AG04450 (cell line): ENCODE measurements at regions not wholly inside any gene's neighbourhood (a gene's known extent, or its start where the extent isn't known, plus 50 kb on each side); places are given as distances from the start of the nearest gene placed in this dataset.

Experiments used
- CTCF ChIA-PET: fragments of 300-600, 350-600 bp; formaldehyde crosslinking; extraction: SDS; loops from one replicate; lab custom pipeline; 2022; ENCODE audit warnings: antibody characterized with exemption, inconsistent platforms; lab: Charles Lee
- POLR2A ChIA-PET: fragments of 350-600 bp; formaldehyde crosslinking; extraction: SDS; loops from one replicate; lab custom pipeline; 2021; ENCODE audit warnings: antibody characterized with exemption, inconsistent platforms; lab: Yijun Ruan, JAX
- DNase-seq: peaks from one replicate; pipeline ENCODE4 v3.0.0-alpha.2; 2011; ENCODE audit warnings: low read depth, low spot score
- H3K27ac ChIP-seq: one replicate; pipeline ENCODE4 v1.5.1; 2012; ENCODE audit warnings: low read depth, low read length, control low read depth
- H3K27me3 ChIP-seq: one replicate; pipeline ENCODE4 v1.6.0; 2012; ENCODE audit warnings: low read length; ENCODE audit not compliant: control insufficient read depth, insufficient read depth
- H3K4me3 ChIP-seq: 2 replicates; pipeline ENCODE4 v1.5.1; 2011; ENCODE audit warnings: mild to moderate bottlenecking, low read depth, low read length, control low read depth
- H3K9me3 ChIP-seq: 2 replicates; pipeline ENCODE4 v1.5.1; 2012; ENCODE audit warnings: low read length; ENCODE audit not compliant: control insufficient read depth, insufficient read depth
- TF ChIP-seq, protein P1 (sequence below): IDR thresholded peaks from 2 replicates; pipeline ENCODE4 v1.5.1; 2011; ENCODE audit warnings: low read depth, low read length, control low read depth, inconsistent platforms

- peaks cover 10% of the 10 kb centered on the region; the same call in 1 of the 2 replicates for H3K9me3 ChIP-seq
- no peaks in the 10 kb centered on the region for H3K27me3 ChIP-seq
- no peak overlapping the region for H3K4me3 ChIP-seq
- DNase-seq = no peak
- no peak overlapping the region for H3K27ac ChIP-seq
- TF ChIP-seq, protein P1, sequence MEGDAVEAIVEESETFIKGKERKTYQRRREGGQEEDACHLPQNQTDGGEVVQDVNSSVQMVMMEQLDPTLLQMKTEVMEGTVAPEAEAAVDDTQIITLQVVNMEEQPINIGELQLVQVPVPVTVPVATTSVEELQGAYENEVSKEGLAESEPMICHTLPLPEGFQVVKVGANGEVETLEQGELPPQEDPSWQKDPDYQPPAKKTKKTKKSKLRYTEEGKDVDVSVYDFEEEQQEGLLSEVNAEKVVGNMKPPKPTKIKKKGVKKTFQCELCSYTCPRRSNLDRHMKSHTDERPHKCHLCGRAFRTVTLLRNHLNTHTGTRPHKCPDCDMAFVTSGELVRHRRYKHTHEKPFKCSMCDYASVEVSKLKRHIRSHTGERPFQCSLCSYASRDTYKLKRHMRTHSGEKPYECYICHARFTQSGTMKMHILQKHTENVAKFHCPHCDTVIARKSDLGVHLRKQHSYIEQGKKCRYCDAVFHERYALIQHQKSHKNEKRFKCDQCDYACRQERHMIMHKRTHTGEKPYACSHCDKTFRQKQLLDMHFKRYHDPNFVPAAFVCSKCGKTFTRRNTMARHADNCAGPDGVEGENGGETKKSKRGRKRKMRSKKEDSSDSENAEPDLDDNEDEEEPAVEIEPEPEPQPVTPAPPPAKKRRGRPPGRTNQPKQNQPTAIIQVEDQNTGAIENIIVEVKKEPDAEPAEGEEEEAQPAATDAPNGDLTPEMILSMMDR = no peak
- CTCF ChIA-PET = no interaction called here
- POLR2A ChIA-PET = no interaction called here
Observed at GRCh38 chr21:38927776-38928175, 122.0 kb downstream of the ETS2 start.

DNA sequence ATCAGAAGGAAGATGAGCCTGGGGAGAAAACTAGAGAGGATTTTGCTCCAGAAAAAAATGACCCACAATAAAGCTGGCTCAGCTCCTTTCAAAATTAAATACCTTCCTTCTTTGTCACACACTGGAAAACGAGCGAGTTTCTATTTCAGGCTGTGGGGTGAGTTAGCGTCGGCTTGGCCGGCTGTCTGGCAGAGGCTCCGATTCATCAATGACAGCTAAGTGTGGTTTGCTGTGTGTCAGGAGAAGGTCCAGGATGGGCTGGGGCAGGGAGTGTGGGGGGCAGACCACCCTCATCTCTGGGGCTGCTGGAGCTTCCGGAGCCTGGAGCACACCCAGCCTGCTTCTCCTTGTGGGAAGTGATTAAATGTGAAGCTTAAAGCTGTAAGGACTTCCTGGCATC lies 120.2 kb downstream of the ETS2 start:
- POLR2A ChIA-PET = interaction anchor here (0.6 to 0.8 kb wide), 2 partner anchors 23 to 40 kb away, joined by 3 to 4 read pairs; no protein-coding TSS in a partner anchor
- peak; percentile 55 for DNase-seq
- Histone ChIP-seq H3K4me3 (peak overlapping the region; percentile 26), H3K27me3 (no peaks in the 10 kb centered on the region), H3K27ac (peak overlapping the region; percentile 58), H3K9me3 (peaks cover 10% of the 10 kb centered on the region; the same call in 1 of the 2 replicates)
- TF ChIP-seq, protein P1 = no peak
- CTCF ChIA-PET = interaction anchor here (0.6 to 1.4 kb wide), 3 partner anchors 30 to 212 kb away, joined by 3 to 4 read pairs (median 4); no protein-coding TSS in a partner anchor

DNA sequence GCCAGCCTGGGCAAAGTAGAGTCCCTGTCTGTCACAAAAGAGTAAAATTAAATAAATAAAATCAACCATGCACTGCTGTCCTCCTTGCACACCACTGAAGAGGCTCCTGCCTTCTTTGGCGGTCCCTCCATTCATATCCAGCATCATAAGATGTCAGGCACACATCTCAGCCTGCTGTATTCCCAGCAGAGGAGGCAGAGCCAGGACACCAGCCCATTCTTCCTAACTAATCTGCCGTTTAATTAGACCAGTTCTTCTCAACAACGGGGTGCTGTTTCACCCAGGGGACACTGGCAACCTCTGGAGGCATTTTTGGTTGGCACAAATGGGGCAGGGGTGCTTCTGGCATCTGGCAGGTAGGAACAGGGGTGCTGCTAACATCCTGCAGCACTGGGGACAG lies 119.7 kb downstream of the ETS2 start:
- peak overlapping the region; percentile 25 for H3K27ac ChIP-seq
- no peak for DNase-seq
- ChIA-PET CTCF (interaction anchor here (1.0 to 1.4 kb wide), 2 partner anchors 118 to 212 kb away, joined by 3 to 4 read pairs; no protein-coding TSS in a partner anchor), POLR2A (interaction anchor here (0.6 to 0.8 kb wide), 2 partner anchors 23 to 41 kb away, joined by 3 to 4 read pairs; no protein-coding TSS in a partner anchor)
- TF ChIP-seq, protein P1 = no peak
- H3K27me3 ChIP-seq = no peaks in the 10 kb centered on the region
- peaks cover 10% of the 10 kb centered on the region; the same call in 1 of the 2 replicates for H3K9me3 ChIP-seq
- H3K4me3 ChIP-seq = 0 out of 2 replicates have a peak overlapping the region, but pooled peaks have one; percentile 8

DNA sequence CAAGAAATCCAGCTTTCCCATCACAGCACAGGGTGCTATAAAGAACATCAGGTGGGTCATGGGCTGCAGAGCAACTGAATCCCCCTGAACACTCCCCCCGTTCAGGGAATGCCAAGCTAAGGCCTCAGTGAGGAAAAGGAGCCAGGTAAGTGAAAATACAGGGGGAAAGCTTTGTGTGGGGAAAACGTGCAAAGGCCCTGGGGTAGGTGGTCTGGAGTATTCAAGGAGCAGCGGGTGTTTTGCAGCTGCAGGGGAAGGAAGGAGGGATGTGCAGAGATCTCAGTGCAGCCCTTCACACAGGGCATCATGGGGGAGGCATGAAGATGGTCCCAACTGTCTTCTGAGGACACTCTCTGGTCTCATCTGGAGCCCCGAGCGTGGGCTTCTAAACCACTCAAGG lies 119.2 kb downstream of the ETS2 start:
- no peak overlapping the region for H3K4me3 ChIP-seq
- no peaks in the 10 kb centered on the region for H3K27me3 ChIP-seq
- ChIA-PET CTCF (interaction anchor here (1.0 kb wide), 1 partner anchor 118 kb away, joined by 3 read pairs; no protein-coding TSS in a partner anchor), POLR2A (no interaction called here)
- no peak overlapping the region for H3K27ac ChIP-seq
- no peak for DNase-seq
- peaks cover 10% of the 10 kb centered on the region; the same call in 1 of the 2 replicates for H3K9me3 ChIP-seq
- TF ChIP-seq, protein P1 = no peak

- Histone ChIP-seq H3K4me3 (no peak overlapping the region), H3K9me3 (peaks cover 7% of the 10 kb centered on the region; the same call in 1 of the 2 replicates), H3K27ac (no peak overlapping the region), H3K27me3 (no peaks in the 10 kb centered on the region)
- no peak for DNase-seq
- TF ChIP-seq, protein P1 = no peak
- POLR2A ChIA-PET = no interaction called here
- CTCF ChIA-PET = no interaction called here
Observed at GRCh38 chr21:38923429-38923828, 117.7 kb downstream of the ETS2 start.
